ENCODE measurements at regions not wholly inside any gene's neighbourhood (a gene's known extent, or its start where the extent isn't known, plus 50 kb on each side); places are given as distances from the start of the nearest gene placed in this dataset.

GRCh38 chr10:107280293-107280692 lies 115.8 kb upstream of the SORCS1 start:
- POLR2A ChIA-PET (ENCODE audit: unreplicated experiment), result no interaction called here
- no TSS peak for BruUV-seq (replicated peaks)
- Histone ChIP-seq H3K4me1 (replicated peaks; ENCODE audit: insufficient read depth) (no peaks in the 10 kb centered on the region), H2AFZ (no peak overlapping the region), H3K27ac (no peak overlapping the region), H3K9me2 (ENCODE audit: insufficient read depth) (no peaks in the 10 kb centered on the region), H3K9me3 (ENCODE audit: insufficient read depth, low read depth) (no peaks in the 10 kb centered on the region), H3F3A (ENCODE audit: insufficient read depth, low read depth) (no peaks in the 10 kb centered on the region), H3K4me3 (no peak overlapping the region), H3K36me3 (ENCODE audit: low read depth) (no peaks in the 10 kb centered on the region), H3K79me2 (ENCODE audit: low read depth) (no peaks in the 10 kb centered on the region), H3K27me3 (ENCODE audit: insufficient read depth, low read depth) (no peaks in the 10 kb centered on the region), H4K20me1 (ENCODE audit: insufficient read depth) (no peaks in the 10 kb centered on the region), H3K4me2 (no peak overlapping the region)
- intact Hi-C loops (cut with micrococcal nuclease; ENCODE audit: unreplicated experiment), result no loop called here
- CTCF ChIA-PET, result no interaction called here
- TF ChIP-seq EZH2 (IDR thresholded peaks at IDR 0.05; ENCODE audit: low read depth) (no peak), CTCF (conservative IDR thresholded peaks at IDR 0.05) (no peak)
- no peak for DNase-seq

- DNase-seq, result no peak
- Histone ChIP-seq H3K4me1 (replicated peaks; ENCODE audit: insufficient read depth) (no peaks in the 10 kb centered on the region), H3K4me3 (no peak overlapping the region), H3K4me2 (no peak overlapping the region), H3K27me3 (ENCODE audit: insufficient read depth, low read depth) (no peaks in the 10 kb centered on the region), H3K27ac (no peak overlapping the region), H4K20me1 (ENCODE audit: insufficient read depth) (no peaks in the 10 kb centered on the region), H3K79me2 (ENCODE audit: low read depth) (no peaks in the 10 kb centered on the region), H3K36me3 (ENCODE audit: low read depth) (no peaks in the 10 kb centered on the region), H3K9me3 (ENCODE audit: insufficient read depth, low read depth) (no peaks in the 10 kb centered on the region), H3F3A (ENCODE audit: insufficient read depth, low read depth) (no peaks in the 10 kb centered on the region), H3K9me2 (ENCODE audit: insufficient read depth) (no peaks in the 10 kb centered on the region), H2AFZ (no peak overlapping the region)
- TF ChIP-seq CTCF (conservative IDR thresholded peaks at IDR 0.05), result no peak
- no peak for TF ChIP-seq EZH2 (IDR thresholded peaks at IDR 0.05; ENCODE audit: low read depth)
- BruUV-seq (replicated peaks), result no TSS peak
- ChIA-PET POLR2A (ENCODE audit: unreplicated experiment) (no interaction called here), CTCF (no interaction called here)
- intact Hi-C loops (cut with micrococcal nuclease; ENCODE audit: unreplicated experiment), result no loop called here
Observed at GRCh38 chr10:107277591-107277990, 113.1 kb upstream of the SORCS1 start.

GRCh38 chr10:107275806-107276205 lies 111.3 kb upstream of the SORCS1 start:
- no peaks in the 10 kb centered on the region for H3K9me2 ChIP-seq (ENCODE audit: insufficient read depth)
- intact Hi-C loops (cut with micrococcal nuclease; ENCODE audit: unreplicated experiment), result no loop called here
- no peaks in the 10 kb centered on the region for H3K27me3 ChIP-seq (ENCODE audit: insufficient read depth, low read depth)
- no peak for DNase-seq
- no peaks in the 10 kb centered on the region for H3K4me1 ChIP-seq (replicated peaks; ENCODE audit: insufficient read depth)
- POLR2A ChIA-PET (ENCODE audit: unreplicated experiment), result no interaction called here
- BruUV-seq (replicated peaks), result no TSS peak
- CTCF ChIA-PET, result no interaction called here
- no peaks in the 10 kb centered on the region for H3K36me3 ChIP-seq (ENCODE audit: low read depth)
- no peak overlapping the region for H3K27ac ChIP-seq
- TF ChIP-seq EZH2 (IDR thresholded peaks at IDR 0.05; ENCODE audit: low read depth), result no peak
- no peak for TF ChIP-seq CTCF (conservative IDR thresholded peaks at IDR 0.05)
- no peaks in the 10 kb centered on the region for H3F3A ChIP-seq (ENCODE audit: insufficient read depth, low read depth)
- no peak overlapping the region for H3K4me3 ChIP-seq
- no peak overlapping the region for H2AFZ ChIP-seq
- H3K79me2 ChIP-seq (ENCODE audit: low read depth), result no peaks in the 10 kb centered on the region
- no peaks in the 10 kb centered on the region for H4K20me1 ChIP-seq (ENCODE audit: insufficient read depth)
- H3K9me3 ChIP-seq (ENCODE audit: insufficient read depth, low read depth), result no peaks in the 10 kb centered on the region
- H3K4me2 ChIP-seq, result no peak overlapping the region

Measured in PC-9 (cell line).